ENCODE measurements at regions not wholly inside any gene's neighbourhood (a gene's known extent, or its start where the extent isn't known, plus 50 kb on each side); places are given as distances from the start of the nearest gene placed in this dataset.

DNA sequence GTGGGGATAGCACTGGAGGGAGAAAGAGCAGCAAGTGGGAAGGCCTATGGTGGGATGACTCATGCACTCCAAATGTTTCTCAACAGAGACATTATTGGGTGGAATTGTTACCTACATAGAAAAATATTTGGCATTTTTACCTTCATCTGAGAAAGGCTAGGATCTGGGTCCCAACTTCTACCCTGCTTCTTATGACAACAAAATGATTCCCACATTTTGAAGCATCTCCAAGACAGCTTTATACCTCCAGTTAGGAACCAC is 908.9 kb upstream of the GYPC start (continued):
- TF ChIP-seq, protein P1, sequence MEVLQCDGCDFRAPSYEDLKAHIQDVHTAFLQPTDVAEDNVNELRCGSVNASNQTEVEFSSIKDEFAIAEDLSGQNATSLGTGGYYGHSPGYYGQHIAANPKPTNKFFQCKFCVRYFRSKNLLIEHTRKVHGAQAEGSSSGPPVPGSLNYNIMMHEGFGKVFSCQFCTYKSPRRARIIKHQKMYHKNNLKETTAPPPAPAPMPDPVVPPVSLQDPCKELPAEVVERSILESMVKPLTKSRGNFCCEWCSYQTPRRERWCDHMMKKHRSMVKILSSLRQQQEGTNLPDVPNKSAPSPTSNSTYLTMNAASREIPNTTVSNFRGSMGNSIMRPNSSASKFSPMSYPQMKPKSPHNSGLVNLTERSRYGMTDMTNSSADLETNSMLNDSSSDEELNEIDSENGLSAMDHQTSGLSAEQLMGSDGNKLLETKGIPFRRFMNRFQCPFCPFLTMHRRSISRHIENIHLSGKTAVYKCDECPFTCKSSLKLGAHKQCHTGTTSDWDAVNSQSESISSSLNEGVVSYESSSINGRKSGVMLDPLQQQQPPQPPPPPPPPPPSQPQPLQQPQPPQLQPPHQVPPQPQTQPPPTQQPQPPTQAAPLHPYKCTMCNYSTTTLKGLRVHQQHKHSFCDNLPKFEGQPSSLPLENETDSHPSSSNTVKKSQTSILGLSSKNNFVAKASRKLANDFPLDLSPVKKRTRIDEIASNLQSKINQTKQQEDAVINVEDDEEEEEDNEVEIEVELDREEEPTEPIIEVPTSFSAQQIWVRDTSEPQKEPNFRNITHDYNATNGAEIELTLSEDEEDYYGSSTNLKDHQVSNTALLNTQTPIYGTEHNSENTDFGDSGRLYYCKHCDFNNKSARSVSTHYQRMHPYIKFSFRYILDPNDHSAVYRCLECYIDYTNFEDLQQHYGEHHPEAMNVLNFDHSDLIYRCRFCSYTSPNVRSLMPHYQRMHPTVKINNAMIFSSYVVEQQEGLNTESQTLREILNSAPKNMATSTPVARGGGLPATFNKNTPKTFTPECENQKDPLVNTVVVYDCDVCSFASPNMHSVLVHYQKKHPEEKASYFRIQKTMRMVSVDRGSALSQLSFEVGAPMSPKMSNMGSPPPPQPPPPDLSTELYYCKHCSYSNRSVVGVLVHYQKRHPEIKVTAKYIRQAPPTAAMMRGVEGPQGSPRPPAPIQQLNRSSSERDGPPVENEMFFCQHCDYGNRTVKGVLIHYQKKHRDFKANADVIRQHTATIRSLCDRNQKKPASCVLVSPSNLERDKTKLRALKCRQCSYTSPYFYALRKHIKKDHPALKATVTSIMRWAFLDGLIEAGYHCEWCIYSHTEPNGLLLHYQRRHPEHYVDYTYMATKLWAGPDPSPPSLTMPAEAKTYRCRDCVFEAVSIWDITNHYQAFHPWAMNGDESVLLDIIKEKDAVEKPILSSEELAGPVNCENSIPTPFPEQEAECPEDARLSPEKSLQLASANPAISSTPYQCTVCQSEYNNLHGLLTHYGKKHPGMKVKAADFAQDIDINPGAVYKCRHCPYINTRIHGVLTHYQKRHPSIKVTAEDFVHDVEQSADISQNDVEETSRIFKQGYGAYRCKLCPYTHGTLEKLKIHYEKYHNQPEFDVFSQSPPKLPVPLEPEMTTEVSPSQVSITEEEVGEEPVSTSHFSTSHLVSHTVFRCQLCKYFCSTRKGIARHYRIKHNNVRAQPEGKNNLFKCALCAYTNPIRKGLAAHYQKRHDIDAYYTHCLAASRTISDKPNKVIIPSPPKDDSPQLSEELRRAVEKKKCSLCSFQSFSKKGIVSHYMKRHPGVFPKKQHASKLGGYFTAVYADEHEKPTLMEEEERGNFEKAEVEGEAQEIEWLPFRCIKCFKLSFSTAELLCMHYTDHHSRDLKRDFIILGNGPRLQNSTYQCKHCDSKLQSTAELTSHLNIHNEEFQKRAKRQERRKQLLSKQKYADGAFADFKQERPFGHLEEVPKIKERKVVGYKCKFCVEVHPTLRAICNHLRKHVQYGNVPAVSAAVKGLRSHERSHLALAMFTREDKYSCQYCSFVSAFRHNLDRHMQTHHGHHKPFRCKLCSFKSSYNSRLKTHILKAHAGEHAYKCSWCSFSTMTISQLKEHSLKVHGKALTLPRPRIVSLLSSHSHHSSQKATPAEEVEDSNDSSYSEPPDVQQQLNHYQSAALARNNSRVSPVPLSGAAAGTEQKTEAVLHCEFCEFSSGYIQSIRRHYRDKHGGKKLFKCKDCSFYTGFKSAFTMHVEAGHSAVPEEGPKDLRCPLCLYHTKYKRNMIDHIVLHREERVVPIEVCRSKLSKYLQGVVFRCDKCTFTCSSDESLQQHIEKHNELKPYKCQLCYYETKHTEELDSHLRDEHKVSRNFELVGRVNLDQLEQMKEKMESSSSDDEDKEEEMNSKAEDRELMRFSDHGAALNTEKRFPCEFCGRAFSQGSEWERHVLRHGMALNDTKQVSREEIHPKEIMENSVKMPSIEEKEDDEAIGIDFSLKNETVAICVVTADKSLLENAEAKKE (CRISPR knock-in tag; IDR thresholded peaks at IDR 0.05): no peak
- no peak for TF ChIP-seq STAT1 (IDR thresholded peaks at IDR 0.05; ENCODE audit: unreplicated experiment)
- no peak for TF ChIP-seq POLR2AphosphoS5 (IDR thresholded peaks at IDR 0.05; ENCODE audit: low read depth)
- no peak for TF ChIP-seq JUNB (IDR thresholded peaks at IDR 0.05; ENCODE audit: unreplicated experiment)

DNA sequence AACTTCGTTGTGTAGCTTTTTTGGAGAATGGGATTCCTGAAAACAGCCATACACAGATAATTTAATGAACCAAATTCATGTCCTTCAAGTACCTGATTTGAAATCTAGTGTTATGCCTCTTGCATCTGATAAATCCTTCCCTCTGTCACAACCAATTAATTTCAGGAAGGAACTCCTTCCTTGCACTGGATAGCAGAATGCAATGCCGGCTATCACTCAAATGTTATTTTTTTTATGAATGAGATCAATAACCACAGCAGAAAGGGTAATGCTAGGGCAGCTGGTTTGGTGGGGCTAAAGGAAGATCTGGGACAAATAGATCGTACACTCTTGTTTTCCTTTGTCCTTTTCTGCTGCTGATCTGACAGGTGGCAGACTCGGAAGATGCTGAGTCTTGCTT is 899.5 kb upstream of the GYPC start:
- no peak overlapping the region for H3K4me2 ChIP-seq
- H3K27me3 Mint-ChIP-seq (ENCODE audit: insufficient read depth, low read depth, poor library complexity): peaks cover 1% of the 10 kb centered on the region
- no peak overlapping the region for H3K4me3 ChIP-seq
- H3K27ac Mint-ChIP-seq: no peak overlapping the region
- H3K4me1 Mint-ChIP-seq: no peaks in the 10 kb centered on the region
- no peaks in the 10 kb centered on the region; the same call in 2 of the 3 replicates for H3K9me3 Mint-ChIP-seq
- H3K36me3 Mint-ChIP-seq (ENCODE audit: low read depth): no peaks in the 10 kb centered on the region
- no peak overlapping the region for H3K27ac ChIP-seq (ENCODE audit: low read depth)
- no peaks in the 10 kb centered on the region for H3K36me3 ChIP-seq (ENCODE audit: insufficient read depth)
- no peak for ATAC-seq
- no peaks in the 10 kb centered on the region for H3F3A ChIP-seq (replicated peaks; ENCODE audit: low read depth)
- no peaks in the 10 kb centered on the region for H3K27me3 ChIP-seq (ENCODE audit: insufficient read depth)
- H3K9me2 ChIP-seq (ENCODE audit: insufficient read depth): no peaks in the 10 kb centered on the region
- no peaks in the 10 kb centered on the region for H4K20me1 ChIP-seq (replicated peaks; ENCODE audit: insufficient read depth)
- no peaks in the 10 kb centered on the region for H3K79me2 ChIP-seq (replicated peaks; ENCODE audit: insufficient read depth)
- no peak overlapping the region for H3K4me3 Mint-ChIP-seq
- no peak overlapping the region for H2AFZ ChIP-seq
- no peak for DNase-seq (ENCODE audit: low spot score)
- no peaks in the 10 kb centered on the region for H3K4me1 ChIP-seq (ENCODE audit: insufficient read depth)
- TF ChIP-seq ZNF331 (CRISPR knock-in tag; IDR thresholded peaks at IDR 0.05; ENCODE audit: low read depth) (no peak), NANOG (IDR thresholded peaks at IDR 0.05; ENCODE audit: borderline replicate concordance) (no peak), JUNB (IDR thresholded peaks at IDR 0.05; ENCODE audit: unreplicated experiment) (no peak)

DNA sequence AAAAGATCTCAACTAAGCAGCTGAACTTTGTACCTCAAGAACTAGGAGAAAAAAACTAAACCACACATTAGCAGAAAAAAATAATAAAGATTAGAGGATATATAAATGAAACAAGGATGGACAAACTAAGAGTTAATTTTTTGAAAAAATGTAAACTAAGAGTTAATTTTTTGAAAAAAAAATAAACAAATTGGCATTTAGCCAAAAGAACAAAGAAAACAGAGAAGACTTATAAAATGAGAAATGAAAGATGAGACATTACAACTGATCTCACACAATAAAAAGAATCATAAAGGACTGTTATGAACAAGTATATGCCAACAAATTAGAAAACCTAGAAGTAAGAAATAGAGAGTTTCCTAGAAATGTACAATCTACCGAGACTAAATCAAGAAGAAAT is 859.2 kb upstream of the GYPC start:
- Mint-ChIP-seq H3K27ac (no peak overlapping the region), H3K36me3 (ENCODE audit: low read depth) (peaks cover 8% of the 10 kb centered on the region; the same call in 1 of the 3 replicates), H3K27me3 (ENCODE audit: insufficient read depth, low read depth, poor library complexity) (no peaks in the 10 kb centered on the region), H3K4me1 (no peaks in the 10 kb centered on the region), H3K4me3 (no peak overlapping the region), H3K9me3 (peaks cover 20% of the 10 kb centered on the region)
- ATAC-seq (no peak), DNase-seq (ENCODE audit: low spot score) (no peak)
- H3K27ac ChIP-seq (ENCODE audit: low read depth): no peak overlapping the region
- H3K9me2 ChIP-seq (ENCODE audit: insufficient read depth): no peaks in the 10 kb centered on the region
- no peak overlapping the region for H2AFZ ChIP-seq
- no peaks in the 10 kb centered on the region for H3K79me2 ChIP-seq (replicated peaks; ENCODE audit: insufficient read depth)
- H3K27me3 ChIP-seq (ENCODE audit: insufficient read depth): no peaks in the 10 kb centered on the region
- no peaks in the 10 kb centered on the region for H4K20me1 ChIP-seq (replicated peaks; ENCODE audit: insufficient read depth)
- no peak overlapping the region for H3K4me3 ChIP-seq
- H3K36me3 ChIP-seq (ENCODE audit: insufficient read depth): 0 out of 2 replicates have a peak, but pooled peaks cover 3% of the 10 kb centered on the region
- no peaks in the 10 kb centered on the region for H3F3A ChIP-seq (replicated peaks; ENCODE audit: low read depth)
- no peak overlapping the region for H3K4me2 ChIP-seq
- no peaks in the 10 kb centered on the region for H3K4me1 ChIP-seq (ENCODE audit: insufficient read depth)
- TF ChIP-seq, protein P2, sequence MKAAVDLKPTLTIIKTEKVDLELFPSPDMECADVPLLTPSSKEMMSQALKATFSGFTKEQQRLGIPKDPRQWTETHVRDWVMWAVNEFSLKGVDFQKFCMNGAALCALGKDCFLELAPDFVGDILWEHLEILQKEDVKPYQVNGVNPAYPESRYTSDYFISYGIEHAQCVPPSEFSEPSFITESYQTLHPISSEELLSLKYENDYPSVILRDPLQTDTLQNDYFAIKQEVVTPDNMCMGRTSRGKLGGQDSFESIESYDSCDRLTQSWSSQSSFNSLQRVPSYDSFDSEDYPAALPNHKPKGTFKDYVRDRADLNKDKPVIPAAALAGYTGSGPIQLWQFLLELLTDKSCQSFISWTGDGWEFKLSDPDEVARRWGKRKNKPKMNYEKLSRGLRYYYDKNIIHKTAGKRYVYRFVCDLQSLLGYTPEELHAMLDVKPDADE (IDR thresholded peaks at IDR 0.05): no peak
- TF ChIP-seq EZH2 (IDR thresholded peaks at IDR 0.05; ENCODE audit: low read depth, unreplicated experiment) (no peak), EZH2phosphoT487 (IDR thresholded peaks at IDR 0.05; ENCODE audit: unreplicated experiment) (no peak), ZNF114 (CRISPR knock-in tag; IDR thresholded peaks at IDR 0.05) (no peak)
